ENCODE measurements at regions not wholly inside any gene's neighbourhood (a gene's known extent, or its start where the extent isn't known, plus 50 kb on each side); places are given as distances from the start of the nearest gene placed in this dataset.

DNA sequence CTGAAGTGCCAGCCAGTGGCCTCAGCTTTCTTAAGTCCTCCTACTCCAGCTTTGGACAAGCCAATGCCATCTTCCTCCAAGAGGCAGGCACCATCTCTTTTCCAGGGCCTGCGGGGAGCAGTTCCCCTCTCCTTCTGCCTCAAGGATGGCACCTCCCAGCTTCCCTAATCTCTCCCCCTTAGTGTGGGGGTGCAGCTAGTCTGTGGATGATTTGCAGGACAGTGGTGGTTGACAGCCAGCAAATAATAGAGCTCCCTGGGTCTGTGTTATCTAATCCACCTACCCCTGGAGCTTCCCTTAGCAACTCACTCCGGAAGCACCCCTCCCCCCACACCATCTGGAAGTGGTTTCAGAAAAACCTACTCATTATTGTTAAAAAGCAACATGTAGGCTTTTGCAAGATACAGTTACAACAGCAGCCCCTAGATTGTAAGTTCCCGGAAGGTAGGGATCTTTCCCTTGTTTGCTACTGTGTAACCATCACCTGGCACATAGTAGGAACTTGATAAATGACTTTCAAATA, 247.1 kb downstream of the BCOR start:
- ATAC-seq (no peak), DNase-seq (peak in 1 of 2 donors; percentile 41)
- Mint-ChIP-seq H3K4me1 (peaks cover 19 to 48% of the 10 kb centered on the region in 2 donors), H3K27me3 (ENCODE audit: low read depth in 2 of 2) (peaks cover 0 to 15% of the 10 kb centered on the region in 2 donors), H3K27ac (no peak overlapping the region), H3K4me3 (no peak overlapping the region), H3K36me3 (no peaks in the 10 kb centered on the region), H3K9me3 (no peaks in the 10 kb centered on the region)
- TF ChIP-seq CTCF (IDR thresholded peaks at IDR 0.05) = no peak
- WGBS (ENCODE audit: insufficient coverage) = 32% methylated on average over 3 of the region's 3 CpGs
- Histone ChIP-seq H3K27me3 (ENCODE audit: control insufficient read depth, insufficient read depth, low read length) (no peaks in the 10 kb centered on the region), H3K27ac (ENCODE audit: low read length) (no peak overlapping the region), H3K9me3 (ENCODE audit: control insufficient read depth, insufficient read depth, low read length) (no peaks in the 10 kb centered on the region), H3K4me1 (ENCODE audit: control insufficient read depth, insufficient read depth, low read length) (peaks cover 39% of the 10 kb centered on the region), H3K4me3 (ENCODE audit: low read length) (no peak overlapping the region), H3K36me3 (ENCODE audit: control insufficient read depth, insufficient read depth, low read length) (no peaks in the 10 kb centered on the region)
- intact Hi-C loops (cut with micrococcal nuclease) = no loop called here

DNA sequence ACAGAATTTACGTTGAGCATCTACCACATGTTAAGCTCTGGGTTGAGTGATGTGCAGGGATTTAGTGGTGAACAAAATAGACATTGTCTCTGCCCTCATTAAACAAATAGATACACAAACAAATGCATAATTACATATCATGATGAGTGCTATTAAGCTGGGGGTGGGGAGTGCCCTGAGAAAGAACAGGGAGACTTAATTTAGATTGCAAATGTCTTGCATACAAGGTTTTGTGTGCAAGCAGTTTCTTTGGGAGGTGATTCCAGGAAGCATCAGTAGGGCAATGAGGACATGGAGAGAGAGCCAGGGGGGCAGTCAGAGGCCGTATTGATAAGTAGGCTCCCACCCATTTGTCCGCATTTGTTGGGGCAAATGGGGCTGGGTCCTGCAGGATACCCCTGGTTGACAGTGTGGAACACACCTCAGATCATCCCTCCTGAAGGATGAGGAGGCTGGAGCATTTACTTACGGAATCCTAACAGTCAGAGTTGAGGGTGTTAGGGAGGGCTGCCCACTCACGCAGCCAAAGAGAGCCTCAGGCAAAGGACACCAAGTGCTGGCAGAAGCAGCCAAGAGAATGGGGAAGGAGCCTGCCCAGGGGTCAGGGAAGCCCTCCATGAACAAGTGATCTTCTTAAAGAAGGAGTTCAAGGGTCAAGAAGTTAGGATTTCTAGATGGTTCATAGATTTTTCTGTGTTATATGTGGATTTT, 245.9 kb downstream of the BCOR start:
- Histone ChIP-seq H3K9me3 (ENCODE audit: control insufficient read depth, insufficient read depth, low read length) (no peaks in the 10 kb centered on the region), H3K4me1 (ENCODE audit: control insufficient read depth, insufficient read depth, low read length) (peaks cover 49% of the 10 kb centered on the region), H3K27ac (ENCODE audit: low read length) (no peak overlapping the region), H3K4me3 (ENCODE audit: low read length) (no peak overlapping the region), H3K27me3 (ENCODE audit: control insufficient read depth, insufficient read depth, low read length) (no peaks in the 10 kb centered on the region), H3K36me3 (ENCODE audit: control insufficient read depth, insufficient read depth, low read length) (no peaks in the 10 kb centered on the region)
- DNase-seq (no peak), ATAC-seq (no peak)
- no peaks in the 10 kb centered on the region for H3K9me3 Mint-ChIP-seq
- 96% methylated on average over 4 of the region's 5 CpGs for WGBS (ENCODE audit: insufficient coverage)
- peaks cover 28 to 55% of the 10 kb centered on the region in 2 donors for H3K4me1 Mint-ChIP-seq
- no peak for TF ChIP-seq CTCF (IDR thresholded peaks at IDR 0.05)
- intact Hi-C loops (cut with micrococcal nuclease) = no loop called here
- peaks cover 0 to 15% of the 10 kb centered on the region in 2 donors for H3K27me3 Mint-ChIP-seq (ENCODE audit: low read depth in 2 of 2)
- H3K36me3 Mint-ChIP-seq = no peaks in the 10 kb centered on the region
- H3K27ac Mint-ChIP-seq = peak overlapping the region in 1 of 2 donors; percentile 2
- no peak overlapping the region for H3K4me3 Mint-ChIP-seq

DNA sequence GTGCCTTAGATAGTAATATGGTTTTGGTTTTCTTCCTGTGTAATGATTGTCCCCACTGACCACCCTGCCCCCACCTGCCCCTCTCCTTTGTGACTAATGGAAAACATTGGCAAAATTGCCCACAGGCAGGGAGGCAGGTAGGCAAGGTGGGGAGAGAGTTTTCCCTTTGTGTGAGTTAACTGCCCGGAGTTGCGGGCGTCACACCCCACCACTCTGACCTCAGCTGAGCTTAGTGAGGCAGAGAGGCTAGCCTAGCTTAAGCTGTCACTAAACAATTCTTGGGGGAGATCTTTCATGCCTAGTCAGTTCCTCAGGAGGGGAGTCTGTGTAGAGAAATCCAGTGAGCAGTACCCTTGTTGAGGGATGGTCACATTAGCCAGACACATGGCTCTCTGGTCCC, 245.3 kb downstream of the BCOR start:
- Histone ChIP-seq H3K9me3 (ENCODE audit: control insufficient read depth, insufficient read depth, low read length) (no peaks in the 10 kb centered on the region), H3K4me3 (ENCODE audit: low read length) (no peak overlapping the region), H3K27me3 (ENCODE audit: control insufficient read depth, insufficient read depth, low read length) (no peaks in the 10 kb centered on the region), H3K36me3 (ENCODE audit: control insufficient read depth, insufficient read depth, low read length) (no peaks in the 10 kb centered on the region), H3K4me1 (ENCODE audit: control insufficient read depth, insufficient read depth, low read length) (peaks cover 51% of the 10 kb centered on the region), H3K27ac (ENCODE audit: low read length) (no peak overlapping the region)
- DNase-seq (no peak), ATAC-seq (no peak)
- H3K27ac Mint-ChIP-seq = no peak overlapping the region
- no peak for TF ChIP-seq CTCF (IDR thresholded peaks at IDR 0.05)
- 100% methylated on average over 1 of the region's 3 CpGs for WGBS (ENCODE audit: insufficient coverage)
- no peaks in the 10 kb centered on the region for H3K9me3 Mint-ChIP-seq
- H3K4me3 Mint-ChIP-seq = no peak overlapping the region
- peaks cover 0 to 15% of the 10 kb centered on the region in 2 donors for H3K27me3 Mint-ChIP-seq (ENCODE audit: low read depth in 2 of 2)
- H3K36me3 Mint-ChIP-seq = no peaks in the 10 kb centered on the region
- intact Hi-C loops (cut with micrococcal nuclease) = no loop called here
- peaks cover 30 to 57% of the 10 kb centered on the region in 2 donors for H3K4me1 Mint-ChIP-seq

Data from natural killer cell (primary cell).